GM19467 (cell line): ENCODE measurements at regions not wholly inside any gene's neighbourhood (a gene's known extent, or its start where the extent isn't known, plus 50 kb on each side); places are given as distances from the start of the nearest gene placed in this dataset.
"Not testable (repeated sequence)": the region's sequence is repeated elsewhere in the genome, so short reads cannot be mapped to it uniquely, and the experiment has no call there.

Source experiments
- ATAC-seq: cut with Tn5 transposase; IDR thresholded peaks from one replicate; pipeline ENCODE4 v1.9.1; 2021; ENCODE audit warnings: mild to moderate bottlenecking, moderate library complexity; ENCODE audit not compliant: unreplicated experiment

- ATAC-seq, result no peak
Observed at GRCh38 chr10:23540401-23541030, 101.6 kb downstream of the OTUD1 start.

- no peak for ATAC-seq
Observed at GRCh38 chr10:23543691-23544380, 105.0 kb downstream of the OTUD1 start.

- ATAC-seq, result not testable (repeated sequence)
Observed at GRCh38 chr10:23545866-23546265, 107.0 kb downstream of the OTUD1 start.

GRCh38 chr10:23556727-23557440 is 118.0 kb downstream of the OTUD1 start:
- no peak for ATAC-seq

GRCh38 chr10:23557777-23558176 is 118.9 kb downstream of the OTUD1 start:
- no peak for ATAC-seq

GRCh38 chr10:23558361-23558799 is 119.5 kb downstream of the OTUD1 start:
- ATAC-seq, result no peak

- ATAC-seq, result no peak
Observed at GRCh38 chr10:23568996-23569395, 130.1 kb downstream of the OTUD1 start.

- no peak for ATAC-seq
Observed at GRCh38 chr10:23571884-23572283, 133.0 kb downstream of the OTUD1 start.

GRCh38 chr10:23581906-23582450 is 143.1 kb downstream of the OTUD1 start:
- no peak for ATAC-seq

GRCh38 chr10:23584396-23584795 is 145.5 kb downstream of the OTUD1 start:
- ATAC-seq, result no peak

- ATAC-seq, result no peak
Observed at GRCh38 chr10:23585186-23585585, 146.3 kb downstream of the OTUD1 start.

GRCh38 chr10:23585666-23586065 is 146.8 kb downstream of the OTUD1 start:
- ATAC-seq, result no peak

GRCh38 chr10:23595278-23595677 is 156.4 kb downstream of the OTUD1 start:
- ATAC-seq, result not testable (repeated sequence)

GRCh38 chr10:23604613-23605012 is 165.7 kb downstream of the OTUD1 start:
- no peak for ATAC-seq

- ATAC-seq, result no peak
Observed at GRCh38 chr10:23606456-23606855, 167.6 kb downstream of the OTUD1 start.

- ATAC-seq, result no peak
Observed at GRCh38 chr10:23608926-23609325, 170.1 kb downstream of the OTUD1 start.

GRCh38 chr10:23610626-23611307 is 171.9 kb downstream of the OTUD1 start:
- ATAC-seq, result no peak

GRCh38 chr10:23611308-23612029 is 172.6 kb downstream of the OTUD1 start:
- ATAC-seq, result no peak

GRCh38 chr10:23613900-23614299 is 175.0 kb downstream of the OTUD1 start:
- ATAC-seq, result peak; percentile 55

GRCh38 chr10:23614483-23614882 is 175.6 kb downstream of the OTUD1 start:
- peak; percentile 35 for ATAC-seq
